RPMI7951 (cell line): ENCODE measurements at regions not wholly inside any gene's neighbourhood (a gene's known extent, or its start where the extent isn't known, plus 50 kb on each side); places are given as distances from the start of the nearest gene placed in this dataset.
"Not testable (repeated sequence)": the region's sequence is repeated elsewhere in the genome, so short reads cannot be mapped to it uniquely, and the experiment has no call there.

Source experiments
- DNase-seq: peaks from one replicate; pipeline ENCODE4 v3.0.0-alpha.2; 2012; ENCODE audit warnings: low read depth

DNA sequence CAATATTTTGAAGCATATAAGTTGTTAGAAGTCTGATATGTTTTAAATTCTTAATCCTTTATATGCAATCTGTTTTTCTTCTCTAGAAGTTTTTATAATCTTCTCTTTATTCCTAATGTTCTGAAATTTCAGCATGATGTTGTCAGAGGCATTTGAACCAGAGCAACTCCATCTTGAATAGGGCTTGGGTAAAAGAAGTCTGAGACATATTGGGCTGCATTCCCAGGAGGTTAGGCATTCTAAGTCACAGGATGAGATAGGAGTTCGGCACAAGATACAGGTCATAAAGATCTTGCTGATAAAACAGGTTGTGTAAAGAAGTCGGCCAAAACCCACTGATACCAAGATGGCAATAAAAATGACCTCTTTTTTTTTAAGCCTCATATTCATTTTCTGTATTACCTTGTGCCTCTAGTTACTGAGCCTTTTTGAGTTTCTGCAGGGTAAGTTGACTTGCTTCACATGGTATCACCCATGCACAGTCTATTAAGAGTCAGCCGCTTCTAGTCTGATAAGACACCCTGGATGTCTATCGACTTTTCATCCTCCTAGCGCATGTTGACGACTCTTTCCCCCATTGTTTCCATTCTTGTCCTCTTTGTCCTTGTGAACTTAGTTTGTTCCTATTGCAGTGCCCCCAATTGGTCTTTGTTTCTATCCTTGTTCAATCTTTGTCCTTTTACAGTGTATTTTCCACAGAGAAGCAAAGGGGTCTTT lies 80.8 kb upstream of the RNU6-1 start:
- DNase-seq: no peak

DNA sequence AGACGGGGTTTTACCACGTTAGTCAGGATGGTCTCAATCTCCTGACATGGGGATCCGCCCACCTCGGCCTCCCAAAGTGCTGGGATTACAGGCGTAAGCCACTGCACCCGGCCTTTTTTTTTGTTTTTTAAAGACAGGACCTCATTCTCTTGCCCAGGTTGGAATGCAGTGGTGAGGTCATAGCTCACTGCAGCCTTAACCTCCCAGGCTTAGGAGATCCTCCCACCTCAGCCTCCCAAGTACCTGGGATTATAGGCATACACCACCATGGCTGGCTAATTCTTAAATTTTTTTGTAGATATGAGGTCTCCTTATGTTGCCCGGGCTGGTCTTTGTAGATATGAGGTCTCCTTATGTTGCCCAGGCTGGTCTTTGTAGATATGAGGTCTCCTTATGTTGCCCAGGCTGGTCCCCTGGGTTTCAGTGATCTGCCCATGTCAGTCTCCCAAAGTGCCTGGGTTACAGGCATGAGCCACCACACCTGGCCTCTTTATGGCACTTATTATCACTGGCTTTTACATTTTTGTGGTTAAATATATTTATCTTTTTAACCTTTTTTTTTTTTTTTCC lies 82.3 kb upstream of the RNU6-1 start:
- DNase-seq: no peak

DNA sequence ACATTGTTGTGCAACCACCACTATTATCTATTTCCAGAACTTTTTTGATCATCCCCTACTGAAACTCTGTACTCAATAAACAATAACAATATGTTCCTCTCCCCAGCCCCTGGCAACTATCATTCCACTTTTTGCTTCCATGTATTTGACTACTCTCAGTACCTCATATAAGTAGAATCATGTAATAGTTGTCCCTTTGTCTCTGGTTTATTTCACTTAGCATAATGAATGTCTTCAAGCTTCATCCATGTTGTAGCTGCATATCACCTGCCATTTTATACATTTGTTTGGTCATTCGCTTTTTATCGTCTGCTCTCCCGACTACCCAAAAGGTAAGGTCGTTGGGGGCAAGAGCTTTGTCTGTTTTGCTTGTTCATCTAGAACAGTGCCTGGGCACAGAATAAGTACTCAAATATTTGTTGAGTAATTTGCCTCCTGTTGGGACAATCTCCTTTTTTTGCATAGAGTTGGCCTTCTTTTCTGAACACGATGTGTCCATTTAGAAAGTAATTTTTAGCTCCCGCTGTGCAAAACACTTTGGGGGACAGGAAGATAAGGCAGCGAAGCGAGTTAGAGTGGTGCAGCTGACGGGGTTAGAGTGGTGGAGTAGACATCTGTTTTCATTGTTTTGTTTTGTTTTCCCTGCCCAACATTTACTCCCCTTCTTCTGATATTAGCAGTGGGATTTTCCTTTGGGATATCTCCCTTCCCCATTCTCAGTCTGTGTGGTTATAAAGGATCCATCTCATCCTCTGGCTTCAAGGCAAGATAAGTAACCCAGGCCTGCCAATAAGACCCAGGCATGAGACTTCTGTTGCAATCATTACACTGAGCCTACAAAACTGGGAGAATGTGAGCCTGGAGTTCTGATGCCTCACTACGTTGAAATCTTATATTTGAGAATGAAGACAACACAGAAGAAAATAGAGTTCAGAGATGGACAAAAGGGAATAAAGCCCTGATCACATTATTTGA lies 83.4 kb upstream of the RNU6-1 start:
- DNase-seq: no peak

- no peak for DNase-seq
These were observed 84.6 kb upstream of the RNU6-1 start for GRCh38 chr15:67924359-67924974.

GRCh38 chr15:67925182-67925581 lies 85.3 kb upstream of the RNU6-1 start:
- no peak for DNase-seq

DNA sequence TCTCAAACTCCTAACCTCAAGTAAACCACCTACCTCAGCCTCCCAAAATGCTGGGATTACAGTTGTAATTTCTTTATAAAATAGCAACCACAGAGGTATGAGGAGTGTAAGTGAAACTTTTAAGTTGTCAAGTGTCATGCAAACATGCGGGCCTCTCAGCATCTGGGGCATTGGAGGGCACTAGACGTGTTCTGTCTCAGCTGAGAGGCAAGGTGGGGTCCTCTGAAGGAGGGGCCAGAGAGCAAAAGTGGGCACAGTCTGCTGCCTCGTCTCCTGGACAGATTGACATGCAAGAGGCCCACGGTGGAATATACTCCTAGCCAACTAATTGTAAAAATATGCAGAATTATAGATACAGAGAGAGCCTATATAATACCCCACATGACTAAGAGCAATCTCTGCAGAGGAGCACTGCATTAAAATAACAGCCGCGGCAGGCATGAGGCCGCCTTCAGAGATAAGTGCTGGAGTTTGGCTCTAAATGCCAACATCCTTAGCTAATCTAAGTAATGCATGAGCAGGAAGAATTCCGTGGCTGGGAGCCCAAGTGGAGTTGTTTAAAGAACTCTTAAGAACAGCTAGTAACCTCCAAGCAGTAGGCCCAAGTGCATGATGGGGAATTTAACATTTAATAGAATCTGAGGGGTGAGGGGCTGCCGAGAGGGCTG lies 87.8 kb upstream of the RNU6-1 start:
- peak; percentile 35 for DNase-seq

DNA sequence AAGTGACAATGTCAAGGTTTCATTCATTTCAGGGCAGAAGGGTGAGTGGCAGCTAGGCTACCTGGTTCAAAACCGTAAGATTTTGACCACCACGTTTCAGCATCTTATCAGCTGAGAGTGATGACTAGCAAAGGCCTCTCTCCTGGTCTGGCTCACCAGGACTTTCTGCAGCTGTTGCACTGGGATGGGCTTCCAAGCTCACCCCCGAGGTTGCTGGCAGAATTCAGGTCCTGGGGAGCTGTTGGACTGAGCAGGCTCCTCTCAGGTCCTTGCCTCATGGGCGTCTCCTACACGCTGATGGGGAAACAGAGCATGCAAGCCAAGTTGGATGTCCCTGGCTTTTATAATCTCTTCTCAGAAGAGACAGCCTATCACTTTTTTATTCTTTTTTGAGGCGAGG lies 88.8 kb upstream of the RNU6-1 start:
- DNase-seq: no peak

DNA sequence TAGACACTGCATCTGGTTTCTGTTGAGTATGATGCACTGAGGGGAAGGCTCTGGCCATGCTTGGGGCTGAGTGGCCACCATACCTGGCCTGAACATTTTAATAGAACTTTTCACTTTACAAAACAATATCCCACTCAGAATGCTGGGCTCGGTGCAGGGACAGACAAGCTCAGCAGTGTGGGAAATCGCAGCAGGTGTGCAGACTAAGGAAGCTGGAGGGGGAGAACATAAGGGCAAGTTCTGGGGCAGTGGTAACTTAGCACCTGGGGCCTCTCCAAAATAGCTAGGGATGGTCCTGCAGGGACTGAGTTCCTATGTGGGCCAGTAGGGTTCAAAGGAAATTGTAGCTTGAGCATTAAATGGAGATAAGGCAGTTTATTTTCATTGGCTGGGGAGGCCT lies 90.9 kb upstream of the RNU6-1 start:
- DNase-seq: no peak

- DNase-seq: no peak
These were observed 92.0 kb upstream of the RNU6-1 start for GRCh38 chr15:67931861-67932260.

DNA sequence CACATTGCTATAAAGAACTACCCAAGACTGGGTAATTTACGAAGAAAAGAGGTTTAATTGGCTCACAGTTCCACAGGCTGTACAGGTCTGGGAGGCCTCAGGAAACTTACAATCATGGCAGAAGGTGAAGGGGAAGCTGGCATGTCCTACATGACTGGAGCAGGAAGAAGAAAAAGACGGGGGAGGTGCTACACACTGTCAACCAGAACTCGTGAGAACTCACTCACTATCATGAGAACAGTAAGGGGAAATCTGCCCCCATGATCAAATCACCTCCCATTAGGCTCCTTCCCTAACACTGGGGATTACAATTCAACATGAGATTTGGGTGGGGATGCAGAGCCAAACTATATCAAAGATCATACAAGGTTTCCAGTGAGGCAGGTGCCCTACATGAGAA lies 94.3 kb upstream of the RNU6-1 start:
- not testable (repeated sequence) for DNase-seq

DNA sequence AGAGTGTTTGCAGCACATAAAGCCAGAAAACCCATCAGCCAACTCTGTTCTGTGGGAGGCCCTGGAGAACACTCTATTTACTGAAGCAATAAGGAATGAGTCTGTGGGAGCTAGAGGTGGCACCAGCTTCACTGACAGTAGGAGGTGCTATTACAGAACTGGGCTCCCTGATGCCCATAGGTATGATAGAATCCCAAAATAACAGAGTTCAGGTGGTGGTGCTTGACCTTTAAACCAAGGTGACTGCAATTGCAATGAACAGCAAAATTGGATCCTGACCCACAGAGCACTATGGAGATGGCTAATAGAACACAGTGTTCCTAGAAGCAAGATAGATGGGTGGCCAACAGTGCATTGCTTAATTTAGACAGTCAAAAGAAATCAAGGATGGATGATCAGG lies 95.4 kb upstream of the RNU6-1 start:
- no peak for DNase-seq

DNA sequence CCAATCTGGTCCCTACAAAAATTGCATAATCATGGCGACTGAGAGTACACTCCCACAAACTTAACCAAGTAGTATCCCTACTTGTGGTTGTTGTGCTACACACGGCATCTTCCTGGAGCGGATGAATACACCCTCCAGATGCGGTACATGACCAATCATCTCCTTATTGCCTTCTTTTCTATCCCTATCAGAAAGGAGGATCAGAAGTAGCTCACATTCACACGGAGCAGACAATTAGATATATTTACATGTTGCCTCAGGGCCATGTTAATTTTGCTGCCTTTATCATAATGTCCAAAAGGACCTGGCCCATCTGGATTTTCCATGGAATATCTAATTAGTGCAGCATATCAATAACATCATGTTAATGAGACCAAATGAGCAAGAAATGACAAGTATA lies 96.4 kb upstream of the RNU6-1 start:
- no peak for DNase-seq

GRCh38 chr15:67937153-67937761 lies 97.4 kb upstream of the RNU6-1 start:
- DNase-seq: peak; percentile 28

DNA sequence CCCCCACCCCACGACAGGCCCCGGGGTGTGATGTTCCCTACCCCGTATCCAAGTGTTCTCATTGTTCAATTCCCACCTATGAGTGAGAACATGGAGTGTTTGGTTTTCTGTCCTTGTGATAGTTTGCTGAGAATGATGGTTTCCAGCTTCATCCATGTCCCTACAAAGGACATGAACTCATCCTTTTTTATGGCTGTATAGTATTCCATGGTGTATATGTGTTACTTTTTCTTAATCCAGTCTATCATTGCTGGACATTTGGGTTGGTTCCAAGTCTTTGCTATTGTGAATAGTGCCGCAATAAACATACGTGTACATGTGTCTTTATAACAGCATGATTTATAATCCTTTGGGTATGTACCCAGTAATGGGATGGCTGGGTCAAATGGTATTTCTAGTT lies 99.3 kb upstream of the RNU6-1 start:
- DNase-seq: not testable (repeated sequence)

- DNase-seq: not testable (repeated sequence)
These were observed 99.9 kb upstream of the RNU6-1 start for GRCh38 chr15:67939588-67940323.

DNA sequence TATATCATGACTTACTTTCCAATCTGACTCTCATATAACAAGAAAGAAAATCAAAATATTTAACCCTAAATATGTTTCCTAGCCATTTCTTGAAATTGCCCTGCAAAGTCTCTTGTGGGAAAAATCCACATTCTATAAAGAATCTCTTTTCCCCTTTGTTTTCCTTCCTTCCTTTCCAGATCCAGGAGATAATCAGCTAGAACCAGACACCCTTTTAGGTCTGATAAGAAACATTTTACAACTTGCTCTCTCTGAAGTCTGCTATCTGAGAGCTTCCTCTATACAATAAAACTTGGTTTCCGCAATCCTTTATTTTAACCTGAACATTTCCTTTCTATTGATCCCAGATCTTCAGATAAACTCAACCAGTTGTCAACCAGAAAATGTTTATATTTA lies 100.5 kb upstream of the RNU6-1 start:
- no peak for DNase-seq

- peak; percentile 36 for DNase-seq
These were observed 101.9 kb upstream of the RNU6-1 start for GRCh38 chr15:67941648-67942310.

DNA sequence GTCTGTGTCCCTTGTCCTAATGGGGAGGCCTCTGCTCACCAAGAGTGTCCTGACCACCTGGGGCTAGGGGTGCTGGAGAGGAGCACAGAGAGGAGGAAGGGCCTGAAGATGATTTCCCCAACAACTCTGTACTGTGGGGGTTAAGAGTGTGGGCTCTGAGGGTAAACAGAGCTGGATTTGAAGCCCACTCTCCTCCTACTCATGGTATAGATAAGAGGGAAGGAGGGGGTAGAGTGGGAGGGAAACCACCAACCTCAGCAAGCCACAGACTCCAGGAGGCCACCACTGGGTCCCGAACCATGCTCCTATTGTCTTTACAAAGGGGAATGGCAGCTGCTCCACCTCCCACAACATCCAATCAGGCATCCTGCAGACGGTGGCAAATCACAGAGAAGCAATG lies 103.6 kb upstream of the RNU6-1 start:
- DNase-seq: no peak

- no peak for DNase-seq
These were observed 104.3 kb upstream of the RNU6-1 start for GRCh38 chr15:67944010-67944641.
